Mammary epithelial cell (primary cell): ENCODE measurements at regions not wholly inside any gene's neighbourhood (a gene's known extent, or its start where the extent isn't known, plus 50 kb on each side); places are given as distances from the start of the nearest gene placed in this dataset.

Experiments
- CTCF ChIP-seq, 2 donors: IDR thresholded peaks in 1 of 2; conservative IDR thresholded peaks in 1 of 2; 2 replicates each; pipeline ENCODE4 v1.5.1; 2011 to 2012; ENCODE audit warnings: inconsistent platforms in 2 of 2, low read length in 2 of 2, mild to moderate bottlenecking in 2 of 2, control low read depth in 1 of 2, low read depth in 1 of 2; ENCODE audit not compliant: insufficient read depth in 1 of 2; ENCODE audit errors: extremely low read depth in 1 of 2
- EZH2 ChIP-seq: IDR thresholded peaks from 2 replicates; pipeline ENCODE4 v1.6.1; 2012; ENCODE audit warnings: low read length, inconsistent platforms, borderline replicate concordance

- TF ChIP-seq CTCF (conservative IDR thresholded peaks at IDR 0.05 in 1 of 2, IDR thresholded peaks at IDR 0.05 in 1 of 2; ENCODE audit: extremely low read depth in 1 of 2, insufficient read depth in 1 of 2, low read depth in 1 of 2, low read length in 2 of 2) (no peak), EZH2 (no peak)
Measured at GRCh38 chr12:94037444-94037843, 110.9 kb upstream of the PLXNC1 start.
